GM10248 (cell line): ENCODE measurements at regions not wholly inside any gene's neighbourhood (a gene's known extent, or its start where the extent isn't known, plus 50 kb on each side); places are given as distances from the start of the nearest gene placed in this dataset.

Experiments
- CTCF ChIA-PET: fragments of 300-600 bp; sonication (Branson Sonifier 250); formaldehyde crosslinking; extraction: SDS; loops from one replicate; lab custom pipeline; 2021; ENCODE audit warnings: antibody characterized with exemption; lab: Yijun Ruan, JAX
- POLR2A ChIA-PET: fragments of 350-650 bp; sonication (Branson Sonifier 250); formaldehyde crosslinking; extraction: SDS; loops from one replicate; lab custom pipeline; 2020; ENCODE audit warnings: antibody characterized with exemption; lab: Yijun Ruan, JAX
- DNase-seq: peaks from one replicate; pipeline ENCODE4 v3.0.0; 2012; ENCODE audit errors: extremely low spot score
- TF ChIP-seq, protein P1 (sequence below): IDR thresholded peaks from 2 replicates; pipeline ENCODE4 v1.5.1; 2012; ENCODE audit warnings: mild to moderate bottlenecking, low read depth; ENCODE audit errors: extremely low read depth, missing control alignments, control extremely low read depth

DNA sequence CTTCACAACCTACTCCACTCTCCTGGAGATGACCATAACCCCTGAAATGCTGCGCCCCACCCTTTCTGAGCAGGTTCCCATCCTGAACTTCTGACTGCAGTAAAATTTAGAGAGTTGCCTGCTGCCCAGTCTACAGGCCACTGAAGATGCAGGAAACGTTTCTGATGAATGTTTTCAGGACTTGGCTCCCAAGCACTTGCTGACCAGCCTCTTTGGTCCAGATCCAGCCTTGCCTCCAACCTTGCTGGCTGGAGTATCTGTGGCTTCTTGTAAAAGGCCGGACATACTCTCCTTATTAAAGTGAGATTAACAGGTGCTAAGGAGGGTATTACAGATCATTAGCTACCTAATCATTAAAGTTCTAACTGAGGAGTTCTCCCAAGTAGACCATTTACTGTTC is 70.3 kb upstream of the STXBP6 start:
- CTCF ChIA-PET, result interaction anchor here (3.2 kb wide), 1 partner anchor 12 kb away, joined by 21 read pairs; no protein-coding TSS in a partner anchor
- POLR2A ChIA-PET, result no interaction called here
- DNase-seq, result no peak
- TF ChIP-seq, protein P1, sequence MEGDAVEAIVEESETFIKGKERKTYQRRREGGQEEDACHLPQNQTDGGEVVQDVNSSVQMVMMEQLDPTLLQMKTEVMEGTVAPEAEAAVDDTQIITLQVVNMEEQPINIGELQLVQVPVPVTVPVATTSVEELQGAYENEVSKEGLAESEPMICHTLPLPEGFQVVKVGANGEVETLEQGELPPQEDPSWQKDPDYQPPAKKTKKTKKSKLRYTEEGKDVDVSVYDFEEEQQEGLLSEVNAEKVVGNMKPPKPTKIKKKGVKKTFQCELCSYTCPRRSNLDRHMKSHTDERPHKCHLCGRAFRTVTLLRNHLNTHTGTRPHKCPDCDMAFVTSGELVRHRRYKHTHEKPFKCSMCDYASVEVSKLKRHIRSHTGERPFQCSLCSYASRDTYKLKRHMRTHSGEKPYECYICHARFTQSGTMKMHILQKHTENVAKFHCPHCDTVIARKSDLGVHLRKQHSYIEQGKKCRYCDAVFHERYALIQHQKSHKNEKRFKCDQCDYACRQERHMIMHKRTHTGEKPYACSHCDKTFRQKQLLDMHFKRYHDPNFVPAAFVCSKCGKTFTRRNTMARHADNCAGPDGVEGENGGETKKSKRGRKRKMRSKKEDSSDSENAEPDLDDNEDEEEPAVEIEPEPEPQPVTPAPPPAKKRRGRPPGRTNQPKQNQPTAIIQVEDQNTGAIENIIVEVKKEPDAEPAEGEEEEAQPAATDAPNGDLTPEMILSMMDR, result no peak

DNA sequence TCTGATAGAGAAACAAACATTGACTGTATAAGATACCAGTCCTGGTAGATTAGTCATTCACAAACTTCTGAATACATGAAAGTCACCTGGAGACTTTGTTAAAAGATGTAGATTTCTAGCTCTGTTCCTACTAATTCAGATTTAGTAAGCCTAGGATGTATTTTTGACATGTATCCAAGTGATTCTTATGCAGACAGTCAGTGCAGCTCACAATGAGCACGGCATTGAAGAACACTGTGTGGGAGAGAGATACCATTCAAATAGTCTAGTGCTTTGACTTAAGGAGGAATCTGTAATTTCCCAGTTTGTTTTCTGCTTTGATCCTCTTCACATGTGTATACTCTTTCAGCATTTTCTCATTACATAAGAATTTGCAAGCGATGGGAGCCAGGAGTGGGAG is 68.7 kb upstream of the STXBP6 start:
- TF ChIP-seq, protein P1, result no peak
- CTCF ChIA-PET, result interaction anchor here (2.2 to 3.2 kb wide), 2 partner anchors 10 to 14 kb away, joined by 6 to 21 read pairs; no protein-coding TSS in a partner anchor
- DNase-seq, result no peak
- POLR2A ChIA-PET, result no interaction called here

DNA sequence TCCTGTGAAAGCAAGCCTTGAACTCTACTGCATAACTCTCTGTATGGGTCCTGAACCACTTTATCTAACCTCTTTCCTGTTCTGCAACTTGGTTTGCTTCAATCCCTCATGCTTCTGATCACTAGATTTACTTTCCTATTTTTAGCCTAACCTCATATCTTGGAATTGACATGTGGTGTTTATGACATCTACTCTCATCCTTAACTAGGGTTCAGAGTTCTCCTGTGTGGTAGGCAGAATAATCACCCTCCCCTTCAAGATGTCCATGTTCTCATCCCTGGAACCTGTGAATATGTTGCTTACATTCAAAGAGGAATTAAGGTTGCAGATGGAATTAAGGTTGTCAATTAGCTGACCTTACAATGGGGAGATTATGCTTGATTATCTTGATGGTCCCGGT is 67.4 kb upstream of the STXBP6 start:
- ChIA-PET CTCF (interaction anchor here (1.1 to 2.2 kb wide), 3 partner anchors 11 to 16 kb away, joined by 4 to 6 read pairs (median 4); no protein-coding TSS in a partner anchor), POLR2A (no interaction called here)
- no peak for DNase-seq
- TF ChIP-seq, protein P1, result no peak

DNA sequence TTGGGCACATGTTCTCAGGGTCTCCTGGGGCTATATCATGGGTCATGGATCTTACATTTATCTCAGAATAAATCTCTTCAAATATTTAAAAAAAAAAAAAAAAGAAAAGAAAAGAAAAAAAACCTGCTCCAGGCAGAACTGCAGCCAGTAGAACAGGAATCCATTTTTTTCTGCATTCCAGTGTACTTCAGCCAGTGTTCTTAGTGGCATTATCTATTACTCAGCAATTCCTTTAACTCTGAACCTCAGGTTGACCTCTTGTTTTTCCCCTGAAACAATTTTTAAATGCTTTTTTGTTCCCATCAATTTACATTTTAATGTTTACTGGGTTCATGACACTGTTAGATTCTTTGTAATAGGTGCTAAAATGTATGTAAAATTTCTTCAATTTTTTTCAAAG is 66.7 kb upstream of the STXBP6 start:
- no peak for DNase-seq
- POLR2A ChIA-PET, result no interaction called here
- CTCF ChIA-PET, result interaction anchor here (1.1 to 1.7 kb wide), 2 partner anchors 10 to 17 kb away, joined by 4 read pairs; no protein-coding TSS in a partner anchor
- TF ChIP-seq, protein P1, result no peak

DNA sequence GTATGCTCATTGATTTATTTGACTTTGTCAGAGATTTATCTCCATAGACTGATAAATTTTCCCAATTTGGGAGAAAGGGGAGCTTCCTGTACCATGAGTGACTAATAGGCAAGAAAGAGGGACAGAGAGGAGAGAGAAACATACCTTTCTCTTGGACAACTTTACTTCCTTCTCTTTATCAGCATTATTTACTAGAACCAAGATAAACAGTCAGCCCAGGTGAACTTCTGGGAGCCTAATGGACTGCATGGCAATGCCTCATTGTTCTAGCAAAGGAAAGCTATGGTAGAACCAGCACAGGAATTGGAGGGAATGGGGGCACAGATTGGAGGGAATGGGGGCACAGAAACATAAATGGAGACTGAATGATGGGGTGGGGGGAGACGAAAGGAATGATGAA is 63.4 kb upstream of the STXBP6 start:
- DNase-seq, result no peak
- POLR2A ChIA-PET, result no interaction called here
- CTCF ChIA-PET, result interaction anchor here (1.1 kb wide), 1 partner anchor 19 kb away, joined by 4 read pairs; no protein-coding TSS in a partner anchor
- TF ChIP-seq, protein P1, result no peak

DNA sequence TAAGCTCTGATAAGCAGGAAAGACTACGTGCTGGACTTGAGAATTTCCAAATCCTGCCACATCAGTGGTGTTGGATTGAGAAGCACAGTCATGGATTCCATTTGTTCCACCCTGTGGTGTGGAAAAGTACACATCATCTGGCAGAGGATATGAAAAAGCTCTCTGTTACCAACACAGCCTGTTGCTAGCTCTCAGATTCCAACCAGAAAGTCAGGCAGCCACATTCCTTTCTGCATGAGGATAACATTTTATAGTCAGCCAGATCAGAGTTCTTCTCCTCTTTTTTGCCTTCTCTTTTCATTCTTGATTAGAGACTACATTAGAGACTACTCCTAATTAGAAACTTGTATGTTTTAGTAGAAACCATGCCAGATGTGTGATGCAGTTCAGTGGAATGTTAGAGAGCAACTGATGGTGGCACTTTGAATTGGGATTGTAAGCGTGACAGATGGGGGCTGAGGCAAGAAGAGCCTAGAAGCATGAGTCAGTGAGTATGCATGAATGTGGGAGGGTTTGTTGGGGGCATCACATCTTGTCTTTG is 61.2 kb upstream of the STXBP6 start:
- DNase-seq, result no peak
- POLR2A ChIA-PET, result no interaction called here
- TF ChIP-seq, protein P1, result no peak
- CTCF ChIA-PET, result no interaction called here
